ENCODE measurements at regions not wholly inside any gene's neighbourhood (a gene's known extent, or its start where the extent isn't known, plus 50 kb on each side); places are given as distances from the start of the nearest gene placed in this dataset.

DNA sequence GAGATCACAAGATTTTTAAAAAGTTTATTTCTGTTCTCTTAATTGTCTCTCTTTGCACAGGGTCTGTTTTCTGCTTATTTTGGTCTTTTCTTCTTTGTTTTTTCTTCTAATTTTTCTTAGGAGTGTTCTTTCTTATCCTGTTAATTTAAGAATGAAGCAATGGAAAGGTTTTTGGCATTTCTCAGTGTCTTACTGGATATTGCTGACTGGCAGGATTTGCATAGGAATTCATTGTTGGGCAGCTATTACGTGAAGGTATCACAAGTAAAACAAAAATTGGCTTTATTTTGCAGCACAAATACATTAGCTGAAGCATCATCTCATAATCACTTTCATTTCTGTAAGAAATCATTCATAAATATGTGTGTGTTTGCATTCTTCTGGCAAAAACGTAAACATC, 566.9 kb upstream of the CDH6 start:
- intact Hi-C loops (cut with DNase I, micrococcal nuclease): no loop called here
- no peaks in the 10 kb centered on the region for H3K36me3 Mint-ChIP-seq (ENCODE audit: low read depth)
- H3K4me1 Mint-ChIP-seq (ENCODE audit: low read depth): no peaks in the 10 kb centered on the region
- no peaks in the 10 kb centered on the region for H3K4me1 ChIP-seq (ENCODE audit: insufficient read depth, low read length)
- ChIA-PET POLR2A (no interaction called here), CTCF (no interaction called here)
- no peaks in the 10 kb centered on the region for H3K36me3 ChIP-seq (ENCODE audit: insufficient read depth, low read length)
- no peak overlapping the region for H3K4me3 Mint-ChIP-seq
- no peak for TF ChIP-seq CTCF (IDR thresholded peaks at IDR 0.05)
- H3K4me3 ChIP-seq (ENCODE audit: low read length): no peak overlapping the region
- no peak for DNase-seq
- no peaks in the 10 kb centered on the region for H3K27me3 ChIP-seq (ENCODE audit: control insufficient read depth in 1 of 2, insufficient read depth in 2 of 2, low read length in 2 of 2)
- no peak overlapping the region for H3K27ac Mint-ChIP-seq
- H3K27ac ChIP-seq (ENCODE audit: low read depth in 1 of 2, low read length in 2 of 2): no peak overlapping the region
- no peaks in the 10 kb centered on the region for H3K27me3 Mint-ChIP-seq
- peaks cover 15% of the 10 kb centered on the region for H3K9me3 Mint-ChIP-seq
- no peak for ATAC-seq (ENCODE audit: poor library complexity)
- H3K9me3 ChIP-seq (ENCODE audit: control insufficient read depth in 1 of 2, insufficient read depth in 1 of 2, low read length in 2 of 2): no peaks in the 10 kb centered on the region

DNA sequence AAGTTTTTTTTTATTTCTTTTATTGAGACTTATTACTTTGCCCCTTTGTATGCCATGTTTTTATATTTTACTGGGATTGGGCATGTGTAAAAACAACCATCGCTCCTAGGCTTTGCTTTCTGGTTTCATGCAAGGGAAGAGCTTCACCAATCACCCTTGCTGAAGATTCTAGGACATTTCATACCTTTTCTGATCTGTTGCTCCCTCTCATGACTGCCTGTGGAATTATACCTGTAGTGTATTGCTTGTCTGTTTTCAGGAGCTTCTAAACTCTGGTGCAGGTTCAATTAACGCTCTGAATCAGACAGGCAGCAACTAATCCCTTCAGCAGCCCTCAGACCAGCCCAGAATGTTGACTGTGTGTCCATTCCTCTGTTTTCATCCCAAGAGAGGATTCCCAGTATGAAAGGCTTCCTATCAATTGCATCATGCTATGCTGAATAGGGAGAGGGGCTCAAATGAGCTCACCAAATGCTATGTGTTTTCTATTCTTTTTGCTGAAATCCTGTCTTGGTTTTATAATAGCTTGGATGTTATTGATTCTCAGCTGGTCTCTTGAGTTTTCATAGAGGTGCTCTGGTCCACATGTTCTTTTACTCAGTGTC, 572.9 kb upstream of the CDH6 start:
- Histone ChIP-seq H3K27ac (ENCODE audit: low read depth in 1 of 2, low read length in 2 of 2) (no peak overlapping the region), H3K4me1 (ENCODE audit: insufficient read depth, low read length) (no peaks in the 10 kb centered on the region), H3K27me3 (ENCODE audit: control insufficient read depth in 1 of 2, insufficient read depth in 2 of 2, low read length in 2 of 2) (no peaks in the 10 kb centered on the region), H3K4me3 (ENCODE audit: low read length) (no peak overlapping the region), H3K36me3 (ENCODE audit: insufficient read depth, low read length) (no peaks in the 10 kb centered on the region), H3K9me3 (ENCODE audit: control insufficient read depth in 1 of 2, insufficient read depth in 1 of 2, low read length in 2 of 2) (peaks cover 0 to 5% of the 10 kb centered on the region in 2 experiments)
- DNase-seq (no peak), ATAC-seq (ENCODE audit: poor library complexity) (no peak)
- Mint-ChIP-seq H3K4me3 (no peak overlapping the region), H3K27me3 (no peaks in the 10 kb centered on the region), H3K9me3 (peaks cover 21% of the 10 kb centered on the region), H3K27ac (no peak overlapping the region), H3K4me1 (ENCODE audit: low read depth) (no peaks in the 10 kb centered on the region), H3K36me3 (ENCODE audit: low read depth) (no peaks in the 10 kb centered on the region)
- POLR2A ChIA-PET: no interaction called here
- no peak for TF ChIP-seq CTCF (IDR thresholded peaks at IDR 0.05)
- CTCF ChIA-PET: no interaction called here
- intact Hi-C loops (cut with DNase I, micrococcal nuclease): no loop called here

DNA sequence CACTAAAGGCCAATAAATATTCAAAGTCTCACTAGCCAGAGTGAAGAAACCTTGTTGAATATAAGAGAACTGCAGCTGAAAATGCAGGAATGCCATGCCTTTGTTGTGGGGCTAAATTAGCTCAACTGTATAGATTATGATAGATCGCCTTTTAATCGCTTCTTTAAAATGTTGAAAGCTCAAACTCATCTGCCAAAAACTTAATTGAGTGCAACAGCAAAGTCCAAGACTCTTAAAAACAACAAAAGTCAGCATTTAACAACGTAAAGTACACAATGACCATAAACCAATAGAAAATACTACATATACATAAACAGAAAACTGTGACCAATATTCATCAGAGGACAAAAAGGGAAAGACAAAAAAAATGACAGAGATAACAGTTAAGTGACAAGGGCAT, 585.0 kb upstream of the CDH6 start:
- no peaks in the 10 kb centered on the region for H3K4me1 ChIP-seq (ENCODE audit: insufficient read depth, low read length)
- Mint-ChIP-seq H3K9me3 (peaks cover 15% of the 10 kb centered on the region), H3K36me3 (ENCODE audit: low read depth) (no peaks in the 10 kb centered on the region), H3K27me3 (no peaks in the 10 kb centered on the region), H3K4me1 (ENCODE audit: low read depth) (no peaks in the 10 kb centered on the region), H3K27ac (no peak overlapping the region), H3K4me3 (no peak overlapping the region)
- no peak for TF ChIP-seq CTCF (IDR thresholded peaks at IDR 0.05)
- no peak overlapping the region for H3K4me3 ChIP-seq (ENCODE audit: low read length)
- H3K9me3 ChIP-seq (ENCODE audit: control insufficient read depth in 1 of 2, insufficient read depth in 1 of 2, low read length in 2 of 2): peaks cover 0 to 12% of the 10 kb centered on the region in 2 experiments
- ATAC-seq (ENCODE audit: poor library complexity) (no peak), DNase-seq (no peak)
- POLR2A ChIA-PET: no interaction called here
- no peaks in the 10 kb centered on the region for H3K36me3 ChIP-seq (ENCODE audit: insufficient read depth, low read length)
- H3K27ac ChIP-seq (ENCODE audit: low read depth in 1 of 2, low read length in 2 of 2): no peak overlapping the region
- no peaks in the 10 kb centered on the region for H3K27me3 ChIP-seq (ENCODE audit: control insufficient read depth in 1 of 2, insufficient read depth in 2 of 2, low read length in 2 of 2)
- CTCF ChIA-PET: no interaction called here
- intact Hi-C loops (cut with DNase I, micrococcal nuclease): no loop called here

All from CD4-positive, alpha-beta T cell (primary cell).